H9 (cell line): ENCODE measurements at regions not wholly inside any gene's neighbourhood (a gene's known extent, or its start where the extent isn't known, plus 50 kb on each side); places are given as distances from the start of the nearest gene placed in this dataset.

Experiments used
- DNase-seq: peaks from one replicate; pipeline ENCODE4 v3.0.0-alpha.2; 2017
- H2AFZ ChIP-seq: one replicate; pipeline ENCODE4 v1.6.1; 2013; ENCODE audit warnings: mild to moderate bottlenecking, low read length, control low read depth, moderate library complexity
- H2AK5ac ChIP-seq: 2 replicates; pipeline ENCODE4 v1.6.1; 2013; ENCODE audit warnings: low read length, control low read depth, mixed read lengths; ENCODE audit not compliant: insufficient read length
- H2BK120ac ChIP-seq: one replicate; pipeline ENCODE4 v1.6.1; 2013; ENCODE audit warnings: low read depth, mild to moderate bottlenecking, low read length, control low read depth, inconsistent platforms; ENCODE audit not compliant: poor library complexity, severe bottlenecking
- H2BK12ac ChIP-seq: 2 replicates; pipeline ENCODE4 v1.6.1; 2013; ENCODE audit warnings: low read length, control low read depth, mixed read lengths, low read depth; ENCODE audit not compliant: insufficient read length
- H2BK15ac ChIP-seq: 2 replicates; pipeline ENCODE4 v1.6.1; 2013; ENCODE audit warnings: low read depth, low read length, control low read depth
- H2BK20ac ChIP-seq: one replicate; pipeline ENCODE4 v1.6.1; 2013; ENCODE audit warnings: low read depth, mild to moderate bottlenecking, low read length, control low read depth, inconsistent platforms; ENCODE audit not compliant: poor library complexity, severe bottlenecking
- H2BK5ac ChIP-seq: 2 replicates; pipeline ENCODE4 v1.6.1; 2013; ENCODE audit warnings: low read length, control low read depth, mixed read lengths; ENCODE audit not compliant: insufficient read length
- H3K14ac ChIP-seq: 2 replicates; pipeline ENCODE4 v1.6.1; 2013; ENCODE audit warnings: low read length, control low read depth; ENCODE audit not compliant: insufficient read depth
- H3K18ac ChIP-seq: 2 replicates; pipeline ENCODE4 v1.6.1; 2013; ENCODE audit warnings: low read depth, mild to moderate bottlenecking, mixed read lengths, low read length, control low read depth; ENCODE audit not compliant: insufficient read length
- H3K23ac ChIP-seq: 2 replicates; pipeline ENCODE4 v1.6.1; 2013; ENCODE audit warnings: low read length, control low read depth, mixed read lengths, low read depth; ENCODE audit not compliant: insufficient read length
- H3K23me2 ChIP-seq: 2 replicates; pipeline ENCODE4 v1.6.1; 2013; ENCODE audit warnings: low read depth, mild to moderate bottlenecking, mixed read lengths, low read length, control low read depth; ENCODE audit not compliant: insufficient read length, poor library complexity, severe bottlenecking
- H3K27ac ChIP-seq: 2 replicates; pipeline ENCODE4 v1.5.1; 2013; ENCODE audit warnings: low read length, control low read depth, mixed read lengths, low read depth; ENCODE audit not compliant: insufficient read length
- H3K27me3 ChIP-seq: 2 replicates; pipeline ENCODE4 v1.6.1; 2013; ENCODE audit warnings: low read length, control low read depth, inconsistent platforms; ENCODE audit not compliant: insufficient read depth
- H3K4ac ChIP-seq: 2 replicates; pipeline ENCODE4 v1.6.1; 2013; ENCODE audit warnings: low read depth, mild to moderate bottlenecking, control low read depth, inconsistent platforms, low read length, moderate library complexity
- H3K4me1 ChIP-seq: 2 replicates; pipeline ENCODE4 v1.6.1; 2013; ENCODE audit warnings: low read length, control low read depth, inconsistent platforms; ENCODE audit not compliant: insufficient read depth
- H3K4me2 ChIP-seq: 2 replicates; pipeline ENCODE4 v1.6.1; 2013; ENCODE audit warnings: low read length, control low read depth, mixed read lengths; ENCODE audit not compliant: insufficient read length, insufficient read depth
- H3K56ac ChIP-seq: 2 replicates; pipeline ENCODE4 v1.6.1; 2013; ENCODE audit warnings: low read depth, mild to moderate bottlenecking, mixed read lengths, low read length, control low read depth; ENCODE audit not compliant: insufficient read length
- H3K79me1 ChIP-seq: 2 replicates; pipeline ENCODE4 v1.6.1; 2013; ENCODE audit warnings: low read depth, mild to moderate bottlenecking, moderate library complexity, low read length, control low read depth, inconsistent platforms; ENCODE audit not compliant: insufficient read depth, poor library complexity, severe bottlenecking
- H3K79me2 ChIP-seq: 2 replicates; pipeline ENCODE4 v1.6.1; 2013; ENCODE audit warnings: low read length, control low read depth, inconsistent platforms; ENCODE audit not compliant: insufficient read depth
- H3K9ac ChIP-seq: 2 replicates; pipeline ENCODE4 v1.6.1; 2013; ENCODE audit warnings: low read length, control low read depth, mixed read lengths; ENCODE audit not compliant: insufficient read length; ENCODE audit errors: extremely low read depth
- H3K9me3 ChIP-seq: one replicate; pipeline ENCODE4 v1.6.1; 2013; ENCODE audit warnings: low read depth, low read length, inconsistent platforms; ENCODE audit not compliant: control insufficient read depth
- H3T11ph ChIP-seq: one replicate; pipeline ENCODE4 v1.6.1; 2013; ENCODE audit warnings: mild to moderate bottlenecking, low read length, control low read depth, inconsistent platforms
- H4K20me1 ChIP-seq: one replicate; pipeline ENCODE4 v1.6.1; 2013; ENCODE audit not compliant: control insufficient read depth, insufficient read length, insufficient read depth
- H4K5ac ChIP-seq: 2 replicates; pipeline ENCODE4 v1.6.1; 2013; ENCODE audit warnings: low read depth, mild to moderate bottlenecking, mixed read lengths, low read length, control low read depth; ENCODE audit not compliant: insufficient read length
- H4K8ac ChIP-seq: replicated peaks from 2 replicates; pipeline ENCODE4 v1.6.1; 2013; ENCODE audit warnings: low read length, control low read depth, mixed read lengths, low read depth; ENCODE audit not compliant: insufficient read length
- H4K91ac ChIP-seq: 2 replicates; pipeline ENCODE4 v1.6.1; 2013; ENCODE audit warnings: low read depth, mild to moderate bottlenecking, moderate library complexity, mixed read lengths, low read length, control low read depth; ENCODE audit not compliant: insufficient read length
- H3K27ac Mint-ChIP-seq, 3 experiments: 2 replicates in 2 of 3; 3 replicates in 1 of 3; pipeline ENCODE4 v1.8.0; 2020 to 2021; ENCODE audit warnings: mixed read lengths in 3 of 3, mild to moderate bottlenecking in 1 of 3, moderate library complexity in 1 of 3
- H3K27me3 Mint-ChIP-seq: 2 replicates; pipeline ENCODE4 v1.8.0; 2021; ENCODE audit warnings: low read depth, mild to moderate bottlenecking, moderate library complexity, mixed read lengths
- H3K36me3 Mint-ChIP-seq, 3 experiments: 2 replicates in 2 of 3; 3 replicates in 1 of 3; pipeline ENCODE4 v1.8.0; 2020 to 2021; ENCODE audit warnings: low read depth in 3 of 3, mixed read lengths in 3 of 3; ENCODE audit not compliant: insufficient read depth in 1 of 3
- H3K4me1 Mint-ChIP-seq, 2 experiments: 2 replicates each; pipeline ENCODE4 v1.8.0; 2020; ENCODE audit warnings: mixed read lengths in 2 of 2
- H3K4me3 Mint-ChIP-seq, 2 experiments: 2 replicates in 1 of 2; 3 replicates in 1 of 2; pipeline ENCODE4 v1.8.0; 2020 to 2021; ENCODE audit warnings: mild to moderate bottlenecking in 2 of 2, mixed read lengths in 2 of 2, moderate library complexity in 1 of 2
- H3K9me3 Mint-ChIP-seq, 2 experiments: 2 replicates in 1 of 2; 3 replicates in 1 of 2; pipeline ENCODE4 v1.8.0; 2020; ENCODE audit warnings: mild to moderate bottlenecking in 2 of 2, mixed read lengths in 2 of 2, moderate library complexity in 1 of 2
- WGBS: extraction: QIAGEN DNeasy Blood & Tissue Kit; methylation state at CpG from one replicate; pipeline ENCODE4 v1.1.7; 2013; ENCODE audit warnings: missing lambda C conversion rate, low lambda C conversion rate, mixed read lengths; ENCODE audit not compliant: insufficient read length; ENCODE audit errors: extremely low coverage; 5-methylcytosine and 5-hydroxymethylcytosine counted together
- TF ChIP-seq, protein P1 (sequence below): fragments of 200-600 bp; sonication (generic); conservative IDR thresholded peaks from 3 replicates; pipeline ENCODE4 v1.8.0; 2021; ENCODE audit warnings: antibody characterized with exemption, mild to moderate bottlenecking

DNA sequence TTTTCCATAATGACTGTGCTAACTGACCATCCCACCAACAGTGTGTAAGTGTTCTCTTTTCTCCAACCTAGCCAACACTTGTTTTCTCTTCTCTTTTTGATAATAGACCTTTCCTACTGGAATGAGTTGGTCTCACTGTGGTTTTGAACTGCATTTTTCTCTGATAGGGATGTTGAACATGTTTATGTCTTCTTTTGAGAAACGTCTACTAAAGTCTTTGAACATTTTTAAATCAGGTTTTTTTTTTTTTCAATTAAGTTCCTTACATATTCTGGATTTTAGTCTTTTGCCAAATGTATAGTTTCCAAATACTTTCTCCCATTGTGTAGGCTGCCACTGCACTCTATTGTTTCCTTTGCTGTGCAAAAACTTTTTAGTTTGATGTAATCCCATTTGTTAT lies 405.5 kb upstream of the FIGN start:
- Mint-ChIP-seq H3K36me3 (no peaks in the 10 kb centered on the region), H3K27ac (no peak overlapping the region), H3K9me3 (no peaks in the 10 kb centered on the region), H3K4me3 (no peak overlapping the region), H3K27me3 (no peaks in the 10 kb centered on the region), H3K4me1 (no peaks in the 10 kb centered on the region)
- Histone ChIP-seq H3K27ac (no peak overlapping the region), H3K18ac (no peak overlapping the region), H2BK5ac (no peak overlapping the region), H3K9me3 (no peaks in the 10 kb centered on the region), H4K8ac (no peak overlapping the region), H3K4me2 (no peak overlapping the region), H3K4ac (no peak overlapping the region), H3K23me2 (no peaks in the 10 kb centered on the region), H4K20me1 (no peaks in the 10 kb centered on the region), H4K91ac (no peak overlapping the region), H2BK15ac (no peak overlapping the region), H3K56ac (no peak overlapping the region), H2BK12ac (no peak overlapping the region), H3T11ph (no peak overlapping the region), H2AFZ (no peak overlapping the region), H4K5ac (no peak overlapping the region), H3K9ac (no peak overlapping the region), H3K79me1 (no peaks in the 10 kb centered on the region), H2AK5ac (no peak overlapping the region), H2BK120ac (no peak overlapping the region), H3K23ac (no peak overlapping the region), H3K27me3 (no peaks in the 10 kb centered on the region), H2BK20ac (no peak overlapping the region), H3K4me1 (no peaks in the 10 kb centered on the region), H3K79me2 (no peaks in the 10 kb centered on the region), H3K14ac (no peak overlapping the region)
- no CpG with 5 or more reads among the region's 1 CpG for WGBS
- TF ChIP-seq, protein P1, sequence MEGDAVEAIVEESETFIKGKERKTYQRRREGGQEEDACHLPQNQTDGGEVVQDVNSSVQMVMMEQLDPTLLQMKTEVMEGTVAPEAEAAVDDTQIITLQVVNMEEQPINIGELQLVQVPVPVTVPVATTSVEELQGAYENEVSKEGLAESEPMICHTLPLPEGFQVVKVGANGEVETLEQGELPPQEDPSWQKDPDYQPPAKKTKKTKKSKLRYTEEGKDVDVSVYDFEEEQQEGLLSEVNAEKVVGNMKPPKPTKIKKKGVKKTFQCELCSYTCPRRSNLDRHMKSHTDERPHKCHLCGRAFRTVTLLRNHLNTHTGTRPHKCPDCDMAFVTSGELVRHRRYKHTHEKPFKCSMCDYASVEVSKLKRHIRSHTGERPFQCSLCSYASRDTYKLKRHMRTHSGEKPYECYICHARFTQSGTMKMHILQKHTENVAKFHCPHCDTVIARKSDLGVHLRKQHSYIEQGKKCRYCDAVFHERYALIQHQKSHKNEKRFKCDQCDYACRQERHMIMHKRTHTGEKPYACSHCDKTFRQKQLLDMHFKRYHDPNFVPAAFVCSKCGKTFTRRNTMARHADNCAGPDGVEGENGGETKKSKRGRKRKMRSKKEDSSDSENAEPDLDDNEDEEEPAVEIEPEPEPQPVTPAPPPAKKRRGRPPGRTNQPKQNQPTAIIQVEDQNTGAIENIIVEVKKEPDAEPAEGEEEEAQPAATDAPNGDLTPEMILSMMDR = no peak
- no peak for DNase-seq
